ENCODE measurements at regions not wholly inside any gene's neighbourhood (a gene's known extent, or its start where the extent isn't known, plus 50 kb on each side); places are given as distances from the start of the nearest gene placed in this dataset.
"Not testable (repeated sequence)": the region's sequence is repeated elsewhere in the genome, so short reads cannot be mapped to it uniquely, and the experiment has no call there.

DNA sequence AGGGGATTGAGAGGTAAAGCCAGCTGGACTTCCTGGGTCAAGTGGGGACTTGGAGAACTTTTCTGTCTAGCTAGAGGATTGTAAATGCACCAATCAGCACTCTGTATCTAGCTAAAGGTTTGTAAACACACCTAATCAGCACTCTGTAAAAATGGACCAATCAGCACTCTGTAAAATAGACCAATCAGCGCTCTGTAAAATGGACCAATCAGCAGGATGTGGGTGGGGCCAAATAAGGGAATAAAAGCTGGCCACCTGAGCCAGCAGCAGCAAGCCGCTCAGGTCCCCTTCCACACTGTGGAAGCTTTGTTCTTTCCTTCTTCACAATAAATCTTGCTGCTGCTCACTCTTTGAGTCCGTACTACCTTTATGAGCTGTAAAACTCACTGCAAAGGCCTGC, 87.7 kb downstream of the COPRS start:
- peaks cover 31% of the 10 kb centered on the region for H3K27me3 Mint-ChIP-seq
- not testable (repeated sequence) for H3K9me3 Mint-ChIP-seq; H3K27ac Mint-ChIP-seq (ENCODE audit: low read depth); ATAC-seq (replicated peaks; ENCODE audit: extremely low read depth, poor library complexity, severe bottlenecking); H3K4me1 Mint-ChIP-seq; DNase-seq (ENCODE audit: low spot score in 2 of 2); H3K4me3 Mint-ChIP-seq; H3K36me3 Mint-ChIP-seq (ENCODE audit: insufficient read depth)

DNA sequence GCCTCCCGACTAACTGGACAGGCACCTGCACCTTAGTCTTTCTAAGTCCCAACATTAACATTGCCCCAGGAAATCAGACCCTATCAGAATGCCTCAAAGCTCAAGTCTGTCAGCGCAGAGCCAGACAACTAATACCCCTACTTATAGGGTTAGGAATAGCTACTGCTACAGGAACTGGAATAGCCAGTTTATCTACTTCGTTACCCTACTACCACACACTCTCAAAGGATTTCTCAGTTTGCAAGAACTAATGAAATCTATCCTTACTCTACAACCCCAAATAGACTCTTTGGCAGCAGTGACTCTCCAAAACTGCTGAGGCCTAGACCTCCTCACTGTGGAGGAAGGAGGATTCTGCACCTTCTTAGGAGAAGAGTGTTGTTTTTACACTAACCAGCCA, 88.5 kb downstream of the COPRS start:
- not testable (repeated sequence) for H3K4me3 Mint-ChIP-seq; H3K9me3 Mint-ChIP-seq; H3K27ac Mint-ChIP-seq (ENCODE audit: low read depth)

DNA sequence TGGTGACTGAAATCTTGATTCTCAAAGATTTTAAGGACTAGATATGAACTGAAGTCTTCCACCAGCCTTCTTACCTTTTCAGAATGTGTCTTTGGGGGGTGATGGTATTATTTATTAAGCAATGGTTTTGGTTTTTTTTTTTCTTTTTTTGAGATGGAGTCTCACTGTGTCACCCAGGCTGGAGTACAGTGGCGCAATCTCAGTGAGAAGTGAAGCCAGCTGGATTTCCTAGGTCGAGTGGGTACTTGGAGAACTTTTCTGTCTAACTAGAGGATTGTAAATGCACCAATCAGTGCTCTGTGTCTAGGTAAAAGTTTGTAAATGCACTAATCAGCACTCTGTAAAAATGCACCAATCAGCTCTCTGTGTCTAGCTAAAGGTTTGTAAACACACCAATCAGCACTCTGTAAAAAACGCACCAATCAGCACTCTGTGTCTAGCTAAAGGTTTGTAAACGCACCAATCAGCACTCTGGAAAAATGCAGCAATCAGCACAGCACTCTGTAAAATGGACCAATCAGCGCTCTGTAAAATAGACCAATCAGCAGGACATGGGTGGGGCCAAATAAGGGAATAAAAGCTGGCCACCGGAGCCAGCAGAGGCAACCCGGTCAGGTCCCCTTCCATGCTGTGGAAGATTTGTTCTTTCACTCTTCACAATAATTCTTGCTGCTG, 97.1 kb downstream of the COPRS start:
- not testable (repeated sequence) for DNase-seq (ENCODE audit: low spot score in 2 of 2); H3K9me3 Mint-ChIP-seq
- H3K27me3 Mint-ChIP-seq, result peaks cover 39% of the 10 kb centered on the region

More for the DNA sequence above, 88.5 kb downstream of the COPRS start:
- not testable (repeated sequence) for H3K4me1 Mint-ChIP-seq; H3K36me3 Mint-ChIP-seq (ENCODE audit: insufficient read depth); ATAC-seq (replicated peaks; ENCODE audit: extremely low read depth, poor library complexity, severe bottlenecking); DNase-seq (ENCODE audit: low spot score in 2 of 2)
- H3K27me3 Mint-ChIP-seq, result peaks cover 23% of the 10 kb centered on the region

DNA sequence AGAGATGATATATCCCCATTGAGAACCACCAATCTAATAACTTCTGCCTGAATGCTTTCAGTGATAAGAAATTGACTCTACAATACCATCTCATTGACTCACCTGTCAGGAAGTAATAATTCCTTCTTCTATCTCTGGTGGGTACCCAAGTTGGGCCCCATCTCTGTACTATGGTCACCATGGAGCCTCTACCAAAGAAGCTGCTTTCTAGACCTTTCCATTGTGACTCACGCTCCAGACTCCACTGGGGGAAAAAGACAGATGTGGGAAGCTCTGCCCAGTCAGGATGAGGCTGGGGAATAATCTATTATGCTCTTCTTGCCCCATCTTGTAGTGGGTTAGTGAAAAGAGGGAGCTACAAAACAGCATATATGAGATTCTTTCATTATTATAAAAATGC, 100.4 kb downstream of the COPRS start:
- no peaks in the 10 kb centered on the region for H3K9me3 Mint-ChIP-seq
- no peak overlapping the region for H3K4me3 Mint-ChIP-seq
- H3K36me3 Mint-ChIP-seq (ENCODE audit: insufficient read depth), result no peaks in the 10 kb centered on the region
- H3K4me1 Mint-ChIP-seq, result no peaks in the 10 kb centered on the region
- H3K27ac Mint-ChIP-seq (ENCODE audit: low read depth), result no peak overlapping the region
- DNase-seq (ENCODE audit: low spot score in 2 of 2), result no peak
- no peak for ATAC-seq (replicated peaks; ENCODE audit: extremely low read depth, poor library complexity, severe bottlenecking)
- H3K27me3 Mint-ChIP-seq, result peaks cover 27% of the 10 kb centered on the region

More for the DNA sequence above, 97.1 kb downstream of the COPRS start:
- H3K36me3 Mint-ChIP-seq (ENCODE audit: insufficient read depth); ATAC-seq (replicated peaks; ENCODE audit: extremely low read depth, poor library complexity, severe bottlenecking); H3K4me3 Mint-ChIP-seq; H3K4me1 Mint-ChIP-seq; H3K27ac Mint-ChIP-seq (ENCODE audit: low read depth): not testable (repeated sequence)

DNA sequence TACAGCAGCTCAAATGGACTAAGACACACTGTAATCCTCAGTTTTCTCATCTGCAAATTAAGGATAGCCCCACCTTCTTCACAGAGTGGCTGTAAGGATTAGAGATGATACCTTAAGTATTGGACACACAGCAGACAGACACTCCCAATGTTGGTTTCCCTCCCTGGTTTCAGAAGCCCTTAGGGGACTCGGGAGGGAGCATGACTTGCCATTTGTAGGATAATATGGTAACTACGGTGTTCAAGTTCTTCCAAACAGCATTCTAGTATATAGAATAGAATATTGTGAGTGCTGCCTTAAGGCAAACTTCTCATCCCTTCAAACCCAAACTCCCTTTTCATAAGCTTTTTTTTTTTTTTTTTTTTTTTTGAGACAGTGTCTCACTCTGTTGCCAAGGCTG, 101.9 kb downstream of the COPRS start:
- H3K36me3 Mint-ChIP-seq (ENCODE audit: insufficient read depth), result no peaks in the 10 kb centered on the region
- H3K4me3 Mint-ChIP-seq, result no peak overlapping the region
- H3K4me1 Mint-ChIP-seq, result no peaks in the 10 kb centered on the region
- H3K27me3 Mint-ChIP-seq, result peaks cover 16% of the 10 kb centered on the region
- no peak overlapping the region for H3K27ac Mint-ChIP-seq (ENCODE audit: low read depth)
- DNase-seq (ENCODE audit: low spot score in 2 of 2), result no peak
- H3K9me3 Mint-ChIP-seq, result no peaks in the 10 kb centered on the region
- ATAC-seq (replicated peaks; ENCODE audit: extremely low read depth, poor library complexity, severe bottlenecking), result no peak

DNA sequence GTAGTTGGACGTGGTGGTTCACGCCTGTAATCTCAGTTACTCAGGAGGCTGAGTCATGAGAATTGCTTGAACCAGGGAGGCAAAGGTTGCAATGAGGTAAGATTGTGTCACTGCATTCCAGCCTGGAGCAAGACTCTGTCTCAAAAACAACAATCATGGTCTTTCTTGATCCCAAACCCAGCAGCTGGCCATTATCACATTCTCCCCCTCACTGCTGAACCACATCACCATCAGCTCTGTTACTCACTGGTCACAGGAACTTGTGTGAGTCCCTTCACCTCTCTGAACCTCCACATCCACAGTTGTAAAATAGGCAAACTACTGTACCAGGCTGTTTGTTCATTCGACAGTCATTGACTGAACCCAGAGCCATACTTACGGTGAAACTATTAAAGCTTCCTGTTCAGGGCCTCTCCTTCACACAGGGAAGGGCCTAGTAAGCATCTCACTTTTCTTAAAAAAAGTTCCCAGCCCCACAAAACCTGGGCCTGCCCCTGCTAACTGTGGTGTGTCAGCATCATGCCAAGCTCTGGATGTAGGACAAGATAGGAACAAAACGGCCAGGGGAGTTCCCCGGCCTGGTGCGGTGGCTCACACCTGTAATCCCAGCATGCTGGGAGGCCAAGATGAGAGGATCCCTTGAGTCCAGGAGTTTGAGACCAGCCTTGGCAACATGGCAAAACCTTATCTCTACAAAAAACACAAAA, 104.7 kb downstream of the COPRS start:
- peaks cover 15% of the 10 kb centered on the region for H3K27me3 Mint-ChIP-seq
- no peaks in the 10 kb centered on the region for H3K4me1 Mint-ChIP-seq

DNA sequence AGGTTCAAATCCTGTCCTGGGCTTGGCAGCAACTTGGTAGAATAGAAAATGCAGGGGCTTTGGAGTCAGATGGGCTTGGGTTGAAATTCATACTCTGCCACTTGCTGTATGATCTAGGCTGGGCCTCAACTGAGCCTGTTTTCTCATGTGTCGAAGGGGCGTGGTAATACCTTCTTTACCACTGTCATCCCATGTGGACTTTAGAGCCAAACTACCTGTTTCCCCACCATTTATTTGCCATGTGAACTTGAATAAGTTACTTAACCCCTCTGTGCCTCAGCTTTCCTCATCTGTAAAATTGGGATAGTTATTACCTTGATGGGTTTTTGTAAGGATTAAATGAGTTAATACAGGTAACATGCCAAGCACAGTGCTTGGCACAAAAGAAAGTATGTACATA, 106.0 kb downstream of the COPRS start:
- Mint-ChIP-seq H3K27ac (ENCODE audit: low read depth) (no peak overlapping the region), H3K4me3 (no peak overlapping the region), H3K9me3 (no peaks in the 10 kb centered on the region), H3K27me3 (peaks cover 2% of the 10 kb centered on the region), H3K4me1 (no peaks in the 10 kb centered on the region), H3K36me3 (ENCODE audit: insufficient read depth) (no peaks in the 10 kb centered on the region)
- ATAC-seq (replicated peaks; ENCODE audit: extremely low read depth, poor library complexity, severe bottlenecking), result no peak
- no peak for DNase-seq (ENCODE audit: low spot score in 2 of 2)

More for the DNA sequence above, 104.7 kb downstream of the COPRS start:
- DNase-seq (ENCODE audit: low spot score in 2 of 2) (no peak), ATAC-seq (replicated peaks; ENCODE audit: extremely low read depth, poor library complexity, severe bottlenecking) (no peak)
- Mint-ChIP-seq H3K36me3 (ENCODE audit: insufficient read depth) (no peaks in the 10 kb centered on the region), H3K9me3 (no peaks in the 10 kb centered on the region), H3K4me3 (no peak overlapping the region), H3K27ac (ENCODE audit: low read depth) (no peak overlapping the region)

DNA sequence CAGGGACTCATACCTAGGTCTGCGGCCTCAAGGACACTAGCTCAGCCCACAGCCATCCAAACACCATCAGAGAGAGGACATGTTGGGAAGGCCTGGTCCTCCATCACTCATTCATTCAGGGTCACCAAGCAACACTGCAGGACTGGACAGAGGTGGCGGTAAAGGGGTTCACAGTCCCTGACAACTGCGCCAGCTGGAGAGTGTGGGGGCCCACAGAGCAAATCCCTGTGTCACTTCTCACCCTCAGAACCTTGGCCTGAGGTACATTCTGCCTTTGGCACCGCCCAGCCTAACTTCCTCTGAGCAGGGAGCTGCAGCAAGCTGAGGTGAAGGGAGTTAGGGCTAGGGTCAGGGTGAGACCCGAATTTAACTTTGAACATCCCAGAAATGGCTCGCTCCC, 106.5 kb downstream of the COPRS start:
- Mint-ChIP-seq H3K27me3 (no peaks in the 10 kb centered on the region), H3K4me3 (no peak overlapping the region), H3K4me1 (no peaks in the 10 kb centered on the region), H3K27ac (ENCODE audit: low read depth) (no peak overlapping the region), H3K9me3 (no peaks in the 10 kb centered on the region), H3K36me3 (ENCODE audit: insufficient read depth) (no peaks in the 10 kb centered on the region)
- ATAC-seq (replicated peaks; ENCODE audit: extremely low read depth, poor library complexity, severe bottlenecking) (no peak), DNase-seq (ENCODE audit: low spot score in 2 of 2) (no peak)

DNA sequence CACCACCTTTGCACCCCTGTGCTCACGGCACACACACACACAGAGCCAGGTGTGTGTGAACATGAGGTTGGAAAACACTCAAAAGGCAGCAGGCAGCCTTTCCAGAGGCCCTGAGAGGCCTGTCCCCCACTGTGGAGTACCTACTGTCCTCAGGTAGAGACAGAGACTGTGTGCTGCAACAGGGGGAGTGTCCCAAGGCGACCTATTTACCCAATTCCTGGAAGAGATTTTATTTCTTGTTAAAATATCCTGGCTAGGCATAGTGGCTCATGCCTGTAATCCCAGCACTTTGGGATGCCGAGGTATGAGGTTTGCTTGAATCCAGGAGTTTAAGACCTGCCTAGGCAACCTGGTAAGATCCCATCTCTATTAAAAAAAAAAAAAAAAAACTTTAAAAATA, 108.5 kb downstream of the COPRS start:
- Mint-ChIP-seq H3K9me3 (no peaks in the 10 kb centered on the region), H3K27me3 (peaks cover 8% of the 10 kb centered on the region), H3K4me3 (no peak overlapping the region), H3K27ac (ENCODE audit: low read depth) (no peak overlapping the region), H3K4me1 (no peaks in the 10 kb centered on the region), H3K36me3 (ENCODE audit: insufficient read depth) (no peaks in the 10 kb centered on the region)
- no peak for ATAC-seq (replicated peaks; ENCODE audit: extremely low read depth, poor library complexity, severe bottlenecking)
- no peak for DNase-seq (ENCODE audit: low spot score in 2 of 2)

DNA sequence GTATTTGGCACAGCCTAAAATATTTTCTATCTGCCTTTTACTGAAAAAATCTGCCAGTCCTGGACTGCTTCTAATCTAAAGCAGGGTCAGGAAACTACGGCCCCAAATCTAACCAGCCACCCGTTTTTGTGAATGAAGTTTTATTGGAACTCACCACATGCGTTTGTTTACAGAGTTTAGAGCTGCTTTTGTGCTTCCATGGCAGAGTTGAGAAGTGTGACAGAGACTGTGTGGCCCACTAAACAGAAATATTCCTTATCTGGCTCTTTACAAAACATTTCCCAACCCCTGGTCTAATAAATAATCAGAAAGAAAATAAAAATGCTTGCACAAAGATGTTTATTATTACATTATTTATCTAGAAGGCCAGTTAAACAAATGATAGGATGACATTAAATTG, 110.2 kb downstream of the COPRS start:
- ATAC-seq (replicated peaks; ENCODE audit: extremely low read depth, poor library complexity, severe bottlenecking) (no peak), DNase-seq (ENCODE audit: low spot score in 2 of 2) (no peak)
- no peak overlapping the region for H3K4me3 Mint-ChIP-seq
- no peaks in the 10 kb centered on the region for H3K4me1 Mint-ChIP-seq
- H3K9me3 Mint-ChIP-seq, result no peaks in the 10 kb centered on the region
- H3K36me3 Mint-ChIP-seq (ENCODE audit: insufficient read depth), result no peaks in the 10 kb centered on the region
- H3K27me3 Mint-ChIP-seq, result peaks cover 25% of the 10 kb centered on the region
- H3K27ac Mint-ChIP-seq (ENCODE audit: low read depth), result no peak overlapping the region

DNA sequence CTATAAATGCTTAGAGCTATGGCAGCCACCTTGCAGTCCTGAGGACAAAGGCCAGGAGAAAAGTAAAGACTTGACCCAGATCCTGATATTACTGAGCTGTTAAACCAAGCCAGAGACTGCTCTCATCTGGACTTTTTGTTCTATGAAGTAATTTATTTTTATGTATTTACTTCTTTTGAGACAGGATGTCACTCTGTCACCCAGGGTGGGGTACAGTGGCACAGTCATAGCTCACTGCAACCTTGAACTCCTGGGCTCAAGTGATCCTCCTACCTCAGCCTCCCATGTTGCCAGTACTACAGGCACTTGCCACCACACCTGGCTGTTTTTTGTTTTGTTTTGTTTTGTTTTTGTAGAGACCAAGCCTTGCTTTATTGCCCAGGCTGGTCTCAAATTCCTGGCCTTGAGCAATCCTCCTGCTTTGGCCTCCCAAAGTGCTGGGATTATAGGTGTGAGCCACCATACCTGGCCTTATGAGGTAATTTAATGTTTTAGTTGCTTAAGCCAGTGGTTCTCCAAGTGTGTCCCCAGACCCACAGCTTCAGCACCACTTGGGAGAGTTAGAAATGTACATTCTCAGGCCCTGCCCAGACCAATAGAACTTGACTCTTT, 112.1 kb downstream of the COPRS start:
- no peaks in the 10 kb centered on the region for H3K4me1 Mint-ChIP-seq
- H3K4me3 Mint-ChIP-seq, result no peak overlapping the region
- DNase-seq (ENCODE audit: low spot score in 2 of 2) (no peak), ATAC-seq (replicated peaks; ENCODE audit: extremely low read depth, poor library complexity, severe bottlenecking) (no peak)
- no peak overlapping the region for H3K27ac Mint-ChIP-seq (ENCODE audit: low read depth)
- no peaks in the 10 kb centered on the region for H3K9me3 Mint-ChIP-seq
- H3K36me3 Mint-ChIP-seq (ENCODE audit: insufficient read depth), result no peaks in the 10 kb centered on the region
- peaks cover 44% of the 10 kb centered on the region for H3K27me3 Mint-ChIP-seq

DNA sequence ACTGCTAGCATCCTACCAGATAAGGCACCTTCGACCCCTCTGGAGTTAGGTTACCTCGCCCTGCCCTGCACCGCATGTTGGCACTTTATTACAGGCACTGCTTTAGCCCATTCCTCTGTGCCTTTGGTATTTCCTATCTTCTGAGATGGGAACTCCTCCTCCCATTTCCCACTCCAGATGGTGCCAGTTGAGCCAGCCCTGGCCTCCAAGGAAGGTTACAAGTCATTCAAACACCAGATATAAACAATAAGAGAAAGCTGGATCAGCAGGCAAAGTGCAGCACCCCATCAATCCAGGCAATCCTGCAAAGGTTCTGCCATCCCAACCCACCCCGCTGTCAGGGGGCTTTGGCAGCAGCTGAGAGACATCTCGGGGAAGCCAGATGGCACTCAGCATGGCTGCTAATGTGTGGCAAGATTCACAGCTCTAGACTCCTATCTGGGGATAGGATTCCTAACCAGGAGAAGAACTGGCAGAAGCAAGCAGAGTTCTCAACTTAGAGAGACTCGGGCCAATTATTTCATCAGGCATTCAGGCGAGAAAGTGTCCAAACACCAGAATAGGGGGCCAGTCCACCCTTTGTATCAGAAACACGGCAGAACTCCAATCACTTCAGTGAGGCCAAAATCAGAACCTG, 113.0 kb downstream of the COPRS start:
- no peak overlapping the region for H3K27ac Mint-ChIP-seq (ENCODE audit: low read depth)
- no peaks in the 10 kb centered on the region for H3K4me1 Mint-ChIP-seq
- DNase-seq (ENCODE audit: low spot score in 2 of 2) (no peak), ATAC-seq (replicated peaks; ENCODE audit: extremely low read depth, poor library complexity, severe bottlenecking) (no peak)
- no peak overlapping the region for H3K4me3 Mint-ChIP-seq
- H3K36me3 Mint-ChIP-seq (ENCODE audit: insufficient read depth), result no peaks in the 10 kb centered on the region
- H3K9me3 Mint-ChIP-seq, result no peaks in the 10 kb centered on the region
- peaks cover 53% of the 10 kb centered on the region for H3K27me3 Mint-ChIP-seq
